GM19395 (cell line): ENCODE measurements at regions not wholly inside any gene's neighbourhood (a gene's known extent, or its start where the extent isn't known, plus 50 kb on each side); places are given as distances from the start of the nearest gene placed in this dataset.

Experiments
- ATAC-seq: cut with Tn5 transposase; IDR thresholded peaks from one replicate; pipeline ENCODE4 v1.9.1; 2021; ENCODE audit warnings: mild to moderate bottlenecking, moderate library complexity; ENCODE audit not compliant: unreplicated experiment

GRCh38 chr4:95985791-95986550 is 146.1 kb downstream of the PDHA2 start:
- no peak for ATAC-seq

GRCh38 chr4:95987851-95988250 is 148.0 kb downstream of the PDHA2 start:
- no peak for ATAC-seq

GRCh38 chr4:95998311-95998710 is 158.4 kb downstream of the PDHA2 start:
- ATAC-seq, result no peak

GRCh38 chr4:96003951-96004740 is 164.3 kb downstream of the PDHA2 start:
- ATAC-seq, result no peak

GRCh38 chr4:96009427-96010119 is 169.7 kb downstream of the PDHA2 start:
- ATAC-seq, result no peak

- no peak for ATAC-seq
These were observed 172.8 kb downstream of the PDHA2 start for GRCh38 chr4:96012687-96013086.

- peak; percentile 80 for ATAC-seq
These were observed 176.9 kb downstream of the PDHA2 start for GRCh38 chr4:96016634-96017299.

- no peak for ATAC-seq
These were observed 185.1 kb downstream of the PDHA2 start for GRCh38 chr4:96025011-96025410.

- ATAC-seq, result no peak
These were observed 195.8 kb downstream of the PDHA2 start for GRCh38 chr4:96035727-96036126.

- ATAC-seq, result no peak
These were observed 196.9 kb downstream of the PDHA2 start for GRCh38 chr4:96036781-96037180.

GRCh38 chr4:96037705-96038104 is 197.8 kb downstream of the PDHA2 start:
- no peak for ATAC-seq

GRCh38 chr4:96039217-96039616 is 199.3 kb downstream of the PDHA2 start:
- no peak for ATAC-seq

- no peak for ATAC-seq
These were observed 200.0 kb downstream of the PDHA2 start for GRCh38 chr4:96039803-96040436.

- no peak for ATAC-seq
These were observed 205.1 kb downstream of the PDHA2 start for GRCh38 chr4:96044971-96045370.

GRCh38 chr4:96052827-96053226 is 212.9 kb downstream of the PDHA2 start:
- no peak for ATAC-seq

GRCh38 chr4:96056346-96056934 is 216.5 kb downstream of the PDHA2 start:
- no peak for ATAC-seq

- ATAC-seq, result no peak
These were observed 223.7 kb downstream of the PDHA2 start for GRCh38 chr4:96063639-96064038.

- ATAC-seq, result no peak
These were observed 233.6 kb downstream of the PDHA2 start for GRCh38 chr4:96073461-96073860.

- ATAC-seq, result no peak
These were observed 252.3 kb downstream of the PDHA2 start for GRCh38 chr4:96092151-96092705.

- no peak for ATAC-seq
These were observed 253.2 kb downstream of the PDHA2 start for GRCh38 chr4:96093057-96093456.
